ENCODE measurements at regions not wholly inside any gene's neighbourhood (a gene's known extent, or its start where the extent isn't known, plus 50 kb on each side); places are given as distances from the start of the nearest gene placed in this dataset.
A peak's percentile ranks its signal among the peaks of the same experiment; 100 is the strongest.

DNA sequence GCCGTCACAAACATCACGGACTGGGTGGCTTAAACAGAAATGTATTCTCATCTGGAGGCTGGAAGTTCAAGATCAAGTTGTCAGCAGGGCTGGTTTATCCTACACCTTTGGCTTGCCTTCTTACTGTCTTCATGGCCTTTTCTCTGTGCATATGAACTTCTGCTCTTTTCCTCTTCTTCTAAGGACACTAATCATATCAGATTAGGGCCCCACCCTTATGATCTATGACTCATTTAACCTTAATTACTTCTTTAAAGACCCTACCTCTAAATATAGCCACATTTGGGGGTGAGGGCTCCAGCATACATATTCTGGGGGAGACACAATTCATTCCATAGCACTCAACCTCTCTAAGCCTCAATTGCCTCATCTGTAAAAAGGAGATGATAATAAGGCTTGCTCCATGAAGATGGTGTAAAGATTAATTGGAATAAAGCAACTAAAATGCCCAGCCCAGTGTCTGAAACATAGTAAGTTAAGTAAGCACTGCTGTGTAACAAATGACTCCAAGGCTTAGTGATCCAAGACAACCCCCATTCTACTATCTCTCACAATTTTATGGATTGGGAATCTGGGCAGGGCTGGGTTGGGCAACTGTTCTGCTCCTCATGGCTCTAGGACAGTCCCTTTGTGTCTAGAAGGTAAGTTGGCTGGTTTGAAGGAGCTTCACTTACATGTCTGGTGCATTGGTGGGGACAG lies 119.8 kb downstream of the BANF2 start:
- Histone ChIP-seq H3K27ac (no peak overlapping the region), H3K4me3 (no peak overlapping the region), H3K27me3 (no peaks in the 10 kb centered on the region), H3K4me1 (peaks cover 12 to 25% (median 25%) of the 10 kb centered on the region in 3 donors), H3K36me3 (no peaks in the 10 kb centered on the region), H3K9me3 (no peaks in the 10 kb centered on the region)
- DNase-seq: no peak
- intact Hi-C loops (cut with DNase I): no loop called here
- FAIRE-seq: no peak
- no peak for ATAC-seq
- WGBS, 2 donors: 94 to 100% methylated on average over 2 of the region's 2 CpGs
- TF ChIP-seq, protein P1, sequence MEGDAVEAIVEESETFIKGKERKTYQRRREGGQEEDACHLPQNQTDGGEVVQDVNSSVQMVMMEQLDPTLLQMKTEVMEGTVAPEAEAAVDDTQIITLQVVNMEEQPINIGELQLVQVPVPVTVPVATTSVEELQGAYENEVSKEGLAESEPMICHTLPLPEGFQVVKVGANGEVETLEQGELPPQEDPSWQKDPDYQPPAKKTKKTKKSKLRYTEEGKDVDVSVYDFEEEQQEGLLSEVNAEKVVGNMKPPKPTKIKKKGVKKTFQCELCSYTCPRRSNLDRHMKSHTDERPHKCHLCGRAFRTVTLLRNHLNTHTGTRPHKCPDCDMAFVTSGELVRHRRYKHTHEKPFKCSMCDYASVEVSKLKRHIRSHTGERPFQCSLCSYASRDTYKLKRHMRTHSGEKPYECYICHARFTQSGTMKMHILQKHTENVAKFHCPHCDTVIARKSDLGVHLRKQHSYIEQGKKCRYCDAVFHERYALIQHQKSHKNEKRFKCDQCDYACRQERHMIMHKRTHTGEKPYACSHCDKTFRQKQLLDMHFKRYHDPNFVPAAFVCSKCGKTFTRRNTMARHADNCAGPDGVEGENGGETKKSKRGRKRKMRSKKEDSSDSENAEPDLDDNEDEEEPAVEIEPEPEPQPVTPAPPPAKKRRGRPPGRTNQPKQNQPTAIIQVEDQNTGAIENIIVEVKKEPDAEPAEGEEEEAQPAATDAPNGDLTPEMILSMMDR (IDR thresholded peaks at IDR 0.05): no peak

DNA sequence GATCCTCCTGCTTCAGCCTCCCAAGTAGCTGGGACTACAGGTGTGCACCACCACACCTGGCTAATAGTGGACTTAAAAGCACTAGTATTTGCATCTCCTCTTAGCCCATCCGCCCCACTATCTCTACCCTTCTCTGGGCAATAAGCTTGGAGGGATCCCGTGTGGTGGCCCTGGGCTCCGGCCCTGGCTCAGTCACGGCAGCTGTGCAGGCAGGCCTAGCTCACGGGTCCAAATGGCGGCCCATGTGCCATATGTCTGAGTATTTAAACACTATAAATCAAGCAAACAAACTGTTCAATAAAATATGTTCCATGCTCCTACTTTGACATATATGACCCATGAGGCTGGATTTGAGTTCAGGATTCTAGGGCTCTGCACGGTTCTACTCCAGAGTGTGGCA lies 118.4 kb downstream of the BANF2 start:
- 98% methylated on average over 7 of the region's 7 CpGs for WGBS, 2 donors
- ATAC-seq: no peak
- TF ChIP-seq, protein P1 (IDR thresholded peaks at IDR 0.05): no peak
- Histone ChIP-seq H3K36me3 (no peaks in the 10 kb centered on the region), H3K4me1 (peaks cover 5 to 14% (median 14%) of the 10 kb centered on the region in 3 donors), H3K9me3 (no peaks in the 10 kb centered on the region), H3K27me3 (no peaks in the 10 kb centered on the region), H3K4me3 (no peak overlapping the region), H3K27ac (no peak overlapping the region)
- no peak for FAIRE-seq
- intact Hi-C loops (cut with DNase I): no loop called here
- peak in 1 of 6 donors; percentile 33 for DNase-seq

DNA sequence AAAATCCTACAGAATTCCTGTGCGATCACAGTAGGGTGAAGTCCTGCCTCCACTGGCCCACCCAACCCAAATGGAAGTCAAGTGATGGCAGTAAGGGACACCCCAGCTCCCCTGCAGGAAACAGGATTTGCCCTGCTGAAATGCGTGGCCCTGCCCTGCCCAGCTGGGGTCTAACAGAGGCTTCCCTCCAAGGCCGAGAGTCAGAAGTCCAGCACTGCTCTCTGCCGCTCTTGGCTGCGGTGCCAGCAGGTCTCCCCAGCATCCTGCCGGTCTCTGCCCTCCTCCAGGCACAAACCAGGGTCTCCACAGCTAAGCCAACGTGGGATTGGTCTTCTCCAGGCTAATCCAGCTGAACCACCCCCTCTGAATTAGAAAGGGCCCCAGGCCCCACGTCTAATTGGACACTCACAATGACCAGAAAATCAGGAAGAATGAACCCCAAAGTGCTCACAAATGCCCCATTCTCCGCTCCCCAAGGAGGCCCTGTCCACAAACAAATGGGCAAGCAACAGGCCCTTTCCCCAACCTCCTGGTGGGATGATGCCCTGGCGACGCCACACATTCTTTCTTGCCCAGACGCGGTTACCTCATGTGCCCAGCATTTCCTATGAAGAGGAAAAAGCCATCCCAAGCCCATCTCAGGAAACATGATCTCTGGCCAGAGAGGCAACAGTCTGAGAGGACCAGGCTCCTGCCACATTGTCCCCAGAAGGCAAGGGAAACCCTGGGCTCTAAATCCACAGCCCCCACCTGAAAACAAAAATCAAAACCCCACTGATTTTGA lies 117.2 kb downstream of the BANF2 start:
- FAIRE-seq (no peak), DNase-seq (no peak), ATAC-seq (no peak)
- Histone ChIP-seq H3K4me1 (peaks cover 0 to 7% (median 3%) of the 10 kb centered on the region in 3 donors), H3K27ac (no peak overlapping the region), H3K4me3 (no peak overlapping the region), H3K27me3 (no peaks in the 10 kb centered on the region), H3K36me3 (no peaks in the 10 kb centered on the region), H3K9me3 (no peaks in the 10 kb centered on the region)
- 90 to 93% methylated on average over 13 of the region's 13 CpGs for WGBS, 2 donors
- TF ChIP-seq, protein P1 (IDR thresholded peaks at IDR 0.05): no peak
- intact Hi-C loops (cut with DNase I): no loop called here

DNA sequence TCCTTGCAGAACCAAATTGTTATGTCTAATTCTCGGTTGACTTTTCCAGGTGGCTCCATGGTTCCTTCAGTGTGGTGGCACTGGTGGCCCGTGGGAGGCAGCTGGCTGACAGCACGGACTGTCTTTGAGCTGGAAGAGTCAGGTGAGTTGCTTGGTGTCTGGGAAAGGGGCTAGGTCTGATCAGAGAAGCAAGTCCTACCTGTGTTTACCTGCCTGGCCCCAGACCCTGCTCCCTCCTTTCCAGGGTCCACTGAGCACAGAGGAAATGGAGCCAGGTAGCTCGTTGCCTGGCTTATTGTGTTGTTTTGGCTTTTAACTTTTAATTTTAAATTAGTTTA lies 111.8 kb downstream of the BANF2 start:
- Histone ChIP-seq H3K36me3 (no peaks in the 10 kb centered on the region), H3K27me3 (no peaks in the 10 kb centered on the region), H3K27ac (no peak overlapping the region), H3K4me3 (no peak overlapping the region), H3K9me3 (no peaks in the 10 kb centered on the region), H3K4me1 (peaks cover 11 to 29% (median 17%) of the 10 kb centered on the region in 3 donors)
- no peak for ATAC-seq
- intact Hi-C loops (cut with DNase I): no loop called here
- TF ChIP-seq, protein P1 (IDR thresholded peaks at IDR 0.05): no peak
- 88 to 91% methylated on average over 4 of the region's 4 CpGs for WGBS, 2 donors
- DNase-seq: no peak
- FAIRE-seq: no peak

Measured in pancreas (tissue), 10 donors.